ENCODE measurements at regions not wholly inside any gene's neighbourhood (a gene's known extent, or its start where the extent isn't known, plus 50 kb on each side); places are given as distances from the start of the nearest gene placed in this dataset.

- ChIA-PET CTCF (no interaction called here), POLR2A (no interaction called here)
- H3K4me1 ChIP-seq (ENCODE audit: insufficient read depth, low read length) = no peaks in the 10 kb centered on the region
- H3K36me3 ChIP-seq (ENCODE audit: insufficient read depth, low read length) = no peaks in the 10 kb centered on the region
- no peak overlapping the region for H3K27ac ChIP-seq (ENCODE audit: low read depth in 1 of 2, low read length in 2 of 2)
- no peak overlapping the region for H3K4me3 ChIP-seq (ENCODE audit: low read length)
- intact Hi-C loops (cut with DNase I, micrococcal nuclease) = no loop called here
- no peaks in the 10 kb centered on the region for H3K27me3 ChIP-seq (ENCODE audit: control insufficient read depth in 1 of 2, insufficient read depth in 2 of 2, low read length in 2 of 2)
- TF ChIP-seq, protein P1, sequence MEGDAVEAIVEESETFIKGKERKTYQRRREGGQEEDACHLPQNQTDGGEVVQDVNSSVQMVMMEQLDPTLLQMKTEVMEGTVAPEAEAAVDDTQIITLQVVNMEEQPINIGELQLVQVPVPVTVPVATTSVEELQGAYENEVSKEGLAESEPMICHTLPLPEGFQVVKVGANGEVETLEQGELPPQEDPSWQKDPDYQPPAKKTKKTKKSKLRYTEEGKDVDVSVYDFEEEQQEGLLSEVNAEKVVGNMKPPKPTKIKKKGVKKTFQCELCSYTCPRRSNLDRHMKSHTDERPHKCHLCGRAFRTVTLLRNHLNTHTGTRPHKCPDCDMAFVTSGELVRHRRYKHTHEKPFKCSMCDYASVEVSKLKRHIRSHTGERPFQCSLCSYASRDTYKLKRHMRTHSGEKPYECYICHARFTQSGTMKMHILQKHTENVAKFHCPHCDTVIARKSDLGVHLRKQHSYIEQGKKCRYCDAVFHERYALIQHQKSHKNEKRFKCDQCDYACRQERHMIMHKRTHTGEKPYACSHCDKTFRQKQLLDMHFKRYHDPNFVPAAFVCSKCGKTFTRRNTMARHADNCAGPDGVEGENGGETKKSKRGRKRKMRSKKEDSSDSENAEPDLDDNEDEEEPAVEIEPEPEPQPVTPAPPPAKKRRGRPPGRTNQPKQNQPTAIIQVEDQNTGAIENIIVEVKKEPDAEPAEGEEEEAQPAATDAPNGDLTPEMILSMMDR (IDR thresholded peaks at IDR 0.05) = no peak
- H3K4me3 Mint-ChIP-seq = no peak overlapping the region
- H3K27me3 Mint-ChIP-seq = no peaks in the 10 kb centered on the region
- DNase-seq (no peak), ATAC-seq (ENCODE audit: poor library complexity) (no peak)
- no peaks in the 10 kb centered on the region for H3K4me1 Mint-ChIP-seq (ENCODE audit: low read depth)
- no peaks in the 10 kb centered on the region for H3K36me3 Mint-ChIP-seq (ENCODE audit: low read depth)
- no peak overlapping the region for H3K27ac Mint-ChIP-seq
- H3K9me3 Mint-ChIP-seq = peaks cover 7% of the 10 kb centered on the region
- peaks cover 0 to 4% of the 10 kb centered on the region in 2 experiments for H3K9me3 ChIP-seq (ENCODE audit: control insufficient read depth in 1 of 2, insufficient read depth in 1 of 2, low read length in 2 of 2)
These were observed 485.9 kb downstream of the CAAP1 start for GRCh38 chr9:26406676-26407075.

DNA sequence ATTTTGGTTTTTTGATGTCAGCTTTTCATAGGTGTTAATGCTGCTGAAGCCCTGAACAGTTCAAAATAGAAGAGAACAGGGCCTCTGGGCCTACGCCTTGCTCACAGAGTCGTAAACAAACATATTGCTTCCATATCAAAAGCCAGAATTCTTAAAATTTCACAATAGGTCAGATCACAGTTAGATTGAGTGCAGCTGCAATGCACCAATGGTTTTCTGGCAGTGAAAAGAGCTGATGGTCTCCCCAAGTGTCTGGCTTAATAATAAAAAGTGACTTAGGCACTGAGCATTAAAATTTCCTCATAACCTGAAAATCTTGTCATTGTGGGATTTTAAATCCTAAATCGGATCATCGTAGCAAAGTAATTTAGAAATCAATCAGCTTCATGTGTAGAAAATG is 493.0 kb downstream of the CAAP1 start:
- TF ChIP-seq, protein P1 (IDR thresholded peaks at IDR 0.05) = no peak
- ATAC-seq (ENCODE audit: poor library complexity) = no peak
- Mint-ChIP-seq H3K4me3 (no peak overlapping the region), H3K36me3 (ENCODE audit: low read depth) (no peaks in the 10 kb centered on the region), H3K4me1 (ENCODE audit: low read depth) (no peaks in the 10 kb centered on the region), H3K9me3 (peaks cover 9% of the 10 kb centered on the region), H3K27ac (no peak overlapping the region), H3K27me3 (no peaks in the 10 kb centered on the region)
- Histone ChIP-seq H3K4me1 (ENCODE audit: insufficient read depth, low read length) (no peaks in the 10 kb centered on the region), H3K9me3 (ENCODE audit: control insufficient read depth in 1 of 2, insufficient read depth in 1 of 2, low read length in 2 of 2) (no peaks in the 10 kb centered on the region), H3K36me3 (ENCODE audit: insufficient read depth, low read length) (no peaks in the 10 kb centered on the region), H3K4me3 (ENCODE audit: low read length) (no peak overlapping the region), H3K27ac (ENCODE audit: low read depth in 1 of 2, low read length in 2 of 2) (no peak overlapping the region), H3K27me3 (ENCODE audit: control insufficient read depth in 1 of 2, insufficient read depth in 2 of 2, low read length in 2 of 2) (no peaks in the 10 kb centered on the region)
- ChIA-PET CTCF (no interaction called here), POLR2A (no interaction called here)
- intact Hi-C loops (cut with DNase I, micrococcal nuclease) = no loop called here
- no peak for DNase-seq

- TF ChIP-seq, protein P1 (IDR thresholded peaks at IDR 0.05) = no peak
- no peak overlapping the region for H3K4me3 Mint-ChIP-seq
- ChIA-PET POLR2A (no interaction called here), CTCF (no interaction called here)
- ATAC-seq (ENCODE audit: poor library complexity) = no peak
- H3K27ac ChIP-seq (ENCODE audit: low read depth in 1 of 2, low read length in 2 of 2) = no peak overlapping the region
- H3K27me3 ChIP-seq (ENCODE audit: control insufficient read depth in 1 of 2, insufficient read depth in 2 of 2, low read length in 2 of 2) = no peaks in the 10 kb centered on the region
- no peak for DNase-seq
- no peaks in the 10 kb centered on the region for H3K4me1 ChIP-seq (ENCODE audit: insufficient read depth, low read length)
- peaks cover 11% of the 10 kb centered on the region for H3K9me3 Mint-ChIP-seq
- H3K27ac Mint-ChIP-seq = no peak overlapping the region
- no peaks in the 10 kb centered on the region for H3K36me3 Mint-ChIP-seq (ENCODE audit: low read depth)
- no peaks in the 10 kb centered on the region for H3K4me1 Mint-ChIP-seq (ENCODE audit: low read depth)
- intact Hi-C loops (cut with DNase I, micrococcal nuclease) = no loop called here
- no peaks in the 10 kb centered on the region for H3K36me3 ChIP-seq (ENCODE audit: insufficient read depth, low read length)
- H3K9me3 ChIP-seq (ENCODE audit: control insufficient read depth in 1 of 2, insufficient read depth in 1 of 2, low read length in 2 of 2) = peaks cover 0 to 10% of the 10 kb centered on the region in 2 experiments
- no peaks in the 10 kb centered on the region for H3K27me3 Mint-ChIP-seq
- H3K4me3 ChIP-seq (ENCODE audit: low read length) = no peak overlapping the region
These were observed 498.6 kb downstream of the CAAP1 start for GRCh38 chr9:26394025-26394424.

Data from CD4-positive, alpha-beta T cell (primary cell).